Fibroblast of villous mesenchyme (primary cell): ENCODE measurements at regions not wholly inside any gene's neighbourhood (a gene's known extent, or its start where the extent isn't known, plus 50 kb on each side); places are given as distances from the start of the nearest gene placed in this dataset.

ENCODE experiments used
- DNase-seq: peaks from one replicate; pipeline ENCODE4 v3.0.0-alpha.2; 2010; ENCODE audit warnings: low read depth
- H3K4me3 ChIP-seq: 2 replicates; pipeline ENCODE4 v1.5.1; 2011; ENCODE audit warnings: low read depth, mild to moderate bottlenecking, low read length
- CTCF ChIP-seq: IDR thresholded peaks from 2 replicates; pipeline ENCODE4 v1.5.1; 2012; ENCODE audit warnings: low read depth, mild to moderate bottlenecking, low read length; ENCODE audit not compliant: insufficient read depth

DNA sequence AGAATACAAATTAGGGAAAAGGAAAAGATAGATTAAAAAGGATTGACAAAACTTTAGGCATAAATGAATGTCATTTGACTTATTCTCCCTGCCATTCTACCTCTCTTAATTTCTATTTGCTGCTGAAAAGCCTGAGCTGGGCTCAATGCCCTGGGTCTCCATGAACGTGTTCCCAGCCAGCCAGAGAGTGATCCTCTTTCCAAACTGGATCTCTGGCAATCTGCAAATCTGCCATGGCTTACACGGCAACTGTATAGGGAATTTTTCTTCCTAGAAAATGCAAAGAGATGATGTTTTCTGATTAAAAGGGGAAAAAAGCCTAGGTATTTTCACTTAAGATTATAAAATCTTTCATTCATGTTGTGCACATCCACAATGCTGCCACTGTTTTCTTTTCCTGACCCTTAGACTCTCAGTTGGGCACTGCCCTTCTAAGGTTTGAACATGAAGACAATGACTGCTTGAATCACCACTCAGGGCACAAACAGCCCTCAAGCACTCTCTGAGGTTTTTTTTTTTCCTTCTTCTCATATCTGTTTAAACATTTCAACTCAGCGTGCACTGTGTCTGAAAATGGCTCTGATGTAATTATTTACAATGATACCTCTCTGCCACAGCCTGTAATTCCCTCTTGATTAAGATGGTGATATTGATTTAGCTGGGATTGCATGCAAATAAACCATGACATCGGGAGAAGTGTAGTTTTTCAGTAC, 60.3 kb downstream of the DACT1 start:
- DNase-seq = no peak
- TF ChIP-seq CTCF = no peak
- no peak overlapping the region for H3K4me3 ChIP-seq

DNA sequence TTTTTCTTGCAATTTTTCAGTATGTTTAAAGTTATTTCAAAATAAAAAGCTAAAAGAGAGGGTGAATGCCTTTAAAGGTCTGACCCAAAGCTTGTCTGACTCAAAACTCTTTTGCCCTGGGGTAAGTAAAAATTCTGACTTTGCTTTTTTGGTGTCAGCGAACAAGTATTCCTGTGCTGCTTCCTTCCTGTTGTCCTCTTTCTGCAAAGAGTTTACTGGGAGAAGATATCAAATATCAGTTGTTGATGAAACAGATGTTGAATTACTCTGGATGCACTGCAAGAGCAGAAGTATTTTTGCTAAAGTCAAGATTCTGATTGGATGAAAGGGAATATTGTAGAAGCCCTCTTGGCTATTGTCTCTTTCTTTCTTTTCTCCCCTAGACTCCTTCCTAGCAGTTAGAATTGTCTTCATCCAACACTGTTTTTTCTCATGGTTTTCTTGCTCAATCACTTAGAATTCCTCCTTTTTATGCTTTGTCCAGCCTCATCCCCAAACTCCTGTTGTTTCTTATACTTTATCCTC, 62.0 kb downstream of the DACT1 start:
- DNase-seq = no peak
- no peak overlapping the region for H3K4me3 ChIP-seq
- no peak for TF ChIP-seq CTCF

GRCh38 chr14:58701156-58701555, 63.4 kb downstream of the DACT1 start:
- no peak overlapping the region for H3K4me3 ChIP-seq
- no peak for DNase-seq
- no peak for TF ChIP-seq CTCF

DNA sequence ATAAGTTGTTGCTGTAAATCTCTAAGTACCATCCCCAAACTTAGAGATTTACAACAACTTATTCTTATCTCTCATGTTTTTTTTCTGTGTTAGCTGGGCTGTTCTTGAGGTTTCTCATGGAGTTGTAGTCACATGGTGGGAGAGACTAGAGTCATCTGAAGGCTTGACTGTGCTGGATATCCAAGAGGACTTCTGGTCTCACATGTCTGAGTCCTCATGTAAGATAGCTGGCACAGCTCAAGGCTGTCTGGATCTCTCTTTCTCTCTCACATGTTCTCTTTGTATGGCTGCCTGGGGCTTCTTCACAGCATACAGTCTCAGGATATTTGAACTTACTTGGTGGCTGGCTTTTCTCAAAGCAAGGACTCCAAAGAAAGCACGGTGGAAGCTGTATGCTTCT, 63.8 kb downstream of the DACT1 start:
- H3K4me3 ChIP-seq = no peak overlapping the region
- no peak for DNase-seq
- TF ChIP-seq CTCF = no peak

DNA sequence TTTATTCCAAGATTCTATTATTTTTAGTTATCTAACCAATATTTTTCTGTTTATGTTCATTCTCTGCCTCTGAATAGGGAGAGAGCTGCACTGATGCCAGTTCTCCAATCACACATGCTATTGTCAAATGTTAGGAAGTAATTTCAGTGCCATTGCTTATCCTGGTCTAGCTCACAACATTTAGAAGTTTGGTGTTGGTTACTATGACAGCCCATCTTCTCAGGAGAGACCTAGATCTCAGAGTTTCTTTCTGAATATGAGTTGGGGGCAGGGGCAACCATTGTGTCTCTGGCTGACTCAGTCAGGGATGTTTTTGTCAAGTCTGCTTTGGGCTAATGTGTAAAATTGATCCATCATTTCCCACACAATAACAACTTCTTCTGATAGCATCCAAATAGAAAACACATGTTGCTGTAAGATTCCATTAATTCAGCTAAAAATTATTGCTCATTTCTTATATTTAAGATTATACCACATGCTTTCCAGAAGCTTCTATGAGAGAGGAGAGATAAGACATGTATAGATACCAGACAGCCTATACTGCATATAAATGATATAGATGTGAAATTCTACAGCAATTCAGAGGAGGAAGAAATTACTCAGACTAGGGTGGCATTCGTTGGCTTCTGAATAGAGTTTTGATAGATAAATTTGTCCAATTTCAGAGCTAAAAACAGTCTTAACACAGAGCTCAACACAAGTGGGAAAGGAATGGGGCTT, 64.8 kb downstream of the DACT1 start:
- H3K4me3 ChIP-seq = no peak overlapping the region
- TF ChIP-seq CTCF = no peak
- DNase-seq = no peak

DNA sequence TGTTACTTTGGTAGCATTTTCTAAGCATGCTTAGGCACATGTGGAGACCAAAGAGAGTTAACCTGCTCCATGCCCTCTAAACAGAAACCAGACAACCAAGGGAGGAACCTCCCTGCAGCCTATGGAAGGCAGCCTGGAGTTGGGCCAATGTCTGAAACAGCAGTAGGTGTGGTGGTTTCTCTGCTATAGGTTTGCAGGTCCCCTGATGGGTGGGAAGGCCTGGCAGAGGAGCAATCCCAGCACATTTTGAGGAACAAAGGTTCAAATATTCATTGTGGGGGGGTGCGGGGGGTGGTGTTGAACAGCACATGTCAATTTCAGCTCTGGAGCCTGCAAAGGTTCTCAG, 65.4 kb downstream of the DACT1 start:
- no peak for TF ChIP-seq CTCF
- H3K4me3 ChIP-seq = no peak overlapping the region
- DNase-seq = no peak
